Activated naive CD8-positive, alpha-beta T cell treated with anti-CD3 and anti-CD28 coated beads for 36 hours (primary cell): ENCODE measurements at regions not wholly inside any gene's neighbourhood (a gene's known extent, or its start where the extent isn't known, plus 50 kb on each side); places are given as distances from the start of the nearest gene placed in this dataset.

Experiments used
- DNase-seq: peaks from one replicate; pipeline ENCODE4 v3.0.0; 2021
- H3K27ac Mint-ChIP-seq: one replicate; pipeline ENCODE4 v1.8.0; 2022; ENCODE audit warnings: mild to moderate bottlenecking, moderate library complexity, mixed read lengths
- H3K27me3 Mint-ChIP-seq: one replicate; pipeline ENCODE4 v1.8.0; 2022; ENCODE audit warnings: mild to moderate bottlenecking, mixed read lengths
- H3K36me3 Mint-ChIP-seq: one replicate; pipeline ENCODE4 v1.8.0; 2021; ENCODE audit warnings: mild to moderate bottlenecking, mixed read lengths
- H3K4me1 Mint-ChIP-seq: one replicate; pipeline ENCODE4 v1.8.0; 2021; ENCODE audit warnings: mixed read lengths
- H3K4me3 Mint-ChIP-seq: one replicate; pipeline ENCODE4 v1.8.0; 2022; ENCODE audit warnings: mild to moderate bottlenecking, moderate library complexity, mixed read lengths
- H3K9me3 Mint-ChIP-seq: one replicate; pipeline ENCODE4 v1.8.0; 2022; ENCODE audit warnings: mixed read lengths

DNA sequence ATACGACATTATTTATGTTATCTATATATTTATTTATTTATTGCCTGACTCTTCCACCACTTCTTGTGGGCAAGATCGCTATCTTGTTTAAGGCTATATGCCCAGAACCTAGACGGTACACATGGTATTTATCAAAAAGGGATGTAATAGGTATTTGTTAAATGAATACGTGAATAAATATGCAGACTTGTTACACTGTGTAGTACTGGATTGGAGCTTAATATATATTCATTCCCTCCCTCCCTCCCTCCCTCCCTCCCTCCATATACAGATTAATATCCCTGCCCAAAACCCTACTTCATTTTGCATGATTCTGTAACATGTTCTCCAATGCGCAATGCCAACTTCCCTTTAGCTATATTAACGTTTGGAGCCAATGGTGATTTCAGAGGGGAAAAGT, 1273.7 kb upstream of the AUTS2 start:
- Mint-ChIP-seq H3K4me1 (no peaks in the 10 kb centered on the region), H3K36me3 (no peaks in the 10 kb centered on the region), H3K9me3 (peaks cover 6% of the 10 kb centered on the region), H3K4me3 (no peak overlapping the region), H3K27me3 (no peaks in the 10 kb centered on the region), H3K27ac (no peak overlapping the region)
- DNase-seq: no peak

DNA sequence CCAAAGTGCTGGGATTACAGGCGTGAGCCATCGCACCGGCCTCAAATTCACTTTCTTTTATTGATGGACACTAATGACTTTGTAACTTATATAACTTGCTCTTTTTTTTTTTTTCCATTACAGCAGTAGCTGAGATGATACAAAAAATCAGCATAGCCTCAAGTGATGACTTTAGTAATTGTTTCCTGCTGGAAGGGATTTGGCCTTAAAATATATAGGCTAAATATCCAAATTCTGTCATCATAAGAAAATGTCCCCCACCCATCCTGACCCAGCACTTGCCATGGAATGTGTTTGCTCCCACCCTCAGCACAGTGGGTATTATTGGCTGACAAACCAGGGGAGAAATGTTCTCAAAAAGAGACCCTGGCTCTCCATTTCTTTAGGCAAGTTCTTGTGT, 1264.1 kb upstream of the AUTS2 start:
- no peak for DNase-seq
- Mint-ChIP-seq H3K4me1 (no peaks in the 10 kb centered on the region), H3K27ac (no peak overlapping the region), H3K4me3 (no peak overlapping the region), H3K36me3 (no peaks in the 10 kb centered on the region), H3K27me3 (no peaks in the 10 kb centered on the region), H3K9me3 (peaks cover 13% of the 10 kb centered on the region)

DNA sequence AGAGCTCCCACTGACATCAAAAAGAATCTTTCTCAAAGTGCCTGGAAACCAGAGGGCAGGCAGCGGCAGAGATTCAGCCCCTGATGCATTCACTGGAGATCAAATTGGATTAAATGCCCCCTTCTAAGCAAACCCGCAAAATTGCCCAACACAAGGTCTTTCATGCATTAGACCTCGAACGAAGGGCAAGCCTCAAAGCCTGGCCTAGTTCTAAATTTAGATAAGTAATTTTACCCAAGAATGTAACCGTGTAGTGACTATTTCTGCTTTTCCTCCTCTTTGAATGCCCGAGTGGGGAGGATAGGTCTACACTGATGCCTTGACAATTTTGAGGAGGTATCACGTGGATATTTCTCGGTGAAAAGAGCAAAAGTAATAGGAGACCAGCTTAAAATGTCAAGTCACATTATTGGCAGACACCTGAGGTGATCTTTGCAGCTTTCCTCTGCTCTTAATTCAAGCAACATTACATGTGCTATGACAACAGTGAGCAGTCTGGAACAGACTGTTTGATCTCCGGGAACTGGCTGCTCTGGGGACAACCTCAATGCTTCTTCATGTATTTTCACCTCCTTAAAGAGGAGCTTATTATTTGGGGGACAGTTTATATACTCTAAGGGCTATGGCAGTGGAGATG, 1263.5 kb upstream of the AUTS2 start:
- Mint-ChIP-seq H3K27ac (no peak overlapping the region), H3K4me3 (no peak overlapping the region), H3K4me1 (no peaks in the 10 kb centered on the region), H3K27me3 (no peaks in the 10 kb centered on the region), H3K9me3 (peaks cover 12% of the 10 kb centered on the region), H3K36me3 (no peaks in the 10 kb centered on the region)
- DNase-seq: no peak

- peaks cover 11% of the 10 kb centered on the region for H3K9me3 Mint-ChIP-seq
- H3K36me3 Mint-ChIP-seq: no peaks in the 10 kb centered on the region
- no peak overlapping the region for H3K27ac Mint-ChIP-seq
- H3K4me1 Mint-ChIP-seq: no peaks in the 10 kb centered on the region
- H3K27me3 Mint-ChIP-seq: no peaks in the 10 kb centered on the region
- no peak overlapping the region for H3K4me3 Mint-ChIP-seq
- DNase-seq: no peak
These were observed 1261.7 kb upstream of the AUTS2 start for GRCh38 chr7:68336594-68336993.

- H3K36me3 Mint-ChIP-seq: no peaks in the 10 kb centered on the region
- no peak overlapping the region for H3K4me3 Mint-ChIP-seq
- H3K27ac Mint-ChIP-seq: no peak overlapping the region
- no peak for DNase-seq
- peaks cover 9% of the 10 kb centered on the region for H3K9me3 Mint-ChIP-seq
- H3K4me1 Mint-ChIP-seq: no peaks in the 10 kb centered on the region
- H3K27me3 Mint-ChIP-seq: no peaks in the 10 kb centered on the region
These were observed 1249.9 kb upstream of the AUTS2 start for GRCh38 chr7:68348401-68348800.

- Mint-ChIP-seq H3K9me3 (peaks cover 18% of the 10 kb centered on the region), H3K4me1 (no peaks in the 10 kb centered on the region), H3K36me3 (no peaks in the 10 kb centered on the region), H3K27me3 (no peaks in the 10 kb centered on the region), H3K27ac (no peak overlapping the region), H3K4me3 (no peak overlapping the region)
- DNase-seq: no peak
These were observed 1235.3 kb upstream of the AUTS2 start for GRCh38 chr7:68362745-68363518.

GRCh38 chr7:68364886-68365625, 1233.2 kb upstream of the AUTS2 start:
- Mint-ChIP-seq H3K4me3 (no peak overlapping the region), H3K4me1 (no peaks in the 10 kb centered on the region), H3K9me3 (peaks cover 20% of the 10 kb centered on the region)

DNA sequence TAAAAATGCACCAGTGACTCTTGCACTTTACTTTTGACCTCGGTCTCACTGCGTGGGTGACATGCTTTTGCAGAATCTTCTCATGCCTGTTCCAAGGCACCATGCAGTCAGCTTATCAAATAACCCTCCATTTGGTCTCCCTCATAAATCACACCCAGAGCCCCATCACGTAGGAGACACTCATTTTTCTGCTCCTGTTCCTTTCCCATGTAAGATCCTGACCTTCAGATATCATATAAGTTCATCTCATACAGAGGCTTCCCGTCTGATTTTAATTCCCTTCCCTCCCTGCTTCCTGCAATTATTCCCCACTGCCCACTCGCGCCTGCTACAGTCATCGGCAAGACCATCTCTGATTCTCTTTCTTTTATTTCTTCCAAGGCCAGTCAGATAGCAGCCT, 1226.3 kb upstream of the AUTS2 start:
- Mint-ChIP-seq H3K4me1 (no peaks in the 10 kb centered on the region), H3K27me3 (no peaks in the 10 kb centered on the region), H3K36me3 (no peaks in the 10 kb centered on the region), H3K9me3 (peaks cover 19% of the 10 kb centered on the region), H3K4me3 (no peak overlapping the region), H3K27ac (no peak overlapping the region)
- DNase-seq: no peak

More at GRCh38 chr7:68364886-68365625, 1233.2 kb upstream of the AUTS2 start:
- Mint-ChIP-seq H3K27ac (no peak overlapping the region), H3K27me3 (no peaks in the 10 kb centered on the region), H3K36me3 (no peaks in the 10 kb centered on the region)
- DNase-seq: no peak

GRCh38 chr7:68376131-68376661, 1222.1 kb upstream of the AUTS2 start:
- H3K36me3 Mint-ChIP-seq: no peaks in the 10 kb centered on the region
- no peak overlapping the region for H3K4me3 Mint-ChIP-seq
- peaks cover 15% of the 10 kb centered on the region for H3K9me3 Mint-ChIP-seq
- H3K4me1 Mint-ChIP-seq: no peaks in the 10 kb centered on the region
- DNase-seq: no peak
- H3K27me3 Mint-ChIP-seq: no peaks in the 10 kb centered on the region
- no peak overlapping the region for H3K27ac Mint-ChIP-seq

GRCh38 chr7:68381731-68382130, 1216.5 kb upstream of the AUTS2 start:
- Mint-ChIP-seq H3K4me3 (no peak overlapping the region), H3K27me3 (no peaks in the 10 kb centered on the region), H3K36me3 (no peaks in the 10 kb centered on the region)

DNA sequence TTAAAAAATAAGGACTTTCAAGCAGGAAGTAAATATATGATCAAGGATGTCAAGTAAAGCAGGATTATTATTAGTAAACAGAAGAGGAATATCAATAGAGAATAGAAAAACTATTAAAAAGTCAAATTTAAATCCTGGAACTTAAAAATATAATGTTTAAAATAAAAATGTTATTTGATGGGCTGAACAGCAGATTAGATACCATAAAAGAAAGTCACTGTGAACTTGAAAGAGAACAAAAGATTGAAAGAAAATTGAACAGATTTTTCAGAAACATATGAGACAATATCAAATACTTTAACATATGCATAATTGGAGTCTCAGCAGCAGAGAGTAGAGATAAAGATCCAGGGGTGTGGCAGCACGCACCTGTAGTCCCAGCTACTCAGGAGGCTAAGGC, 1213.7 kb upstream of the AUTS2 start:
- peaks cover 28% of the 10 kb centered on the region for H3K9me3 Mint-ChIP-seq
- H3K27me3 Mint-ChIP-seq: no peaks in the 10 kb centered on the region
- H3K27ac Mint-ChIP-seq: no peak overlapping the region
- no peak overlapping the region for H3K4me3 Mint-ChIP-seq
- DNase-seq: no peak
- H3K36me3 Mint-ChIP-seq: no peaks in the 10 kb centered on the region
- no peaks in the 10 kb centered on the region for H3K4me1 Mint-ChIP-seq

More at GRCh38 chr7:68381731-68382130, 1216.5 kb upstream of the AUTS2 start:
- peaks cover 26% of the 10 kb centered on the region for H3K9me3 Mint-ChIP-seq
- H3K27ac Mint-ChIP-seq: no peak overlapping the region
- no peaks in the 10 kb centered on the region for H3K4me1 Mint-ChIP-seq
- DNase-seq: no peak

DNA sequence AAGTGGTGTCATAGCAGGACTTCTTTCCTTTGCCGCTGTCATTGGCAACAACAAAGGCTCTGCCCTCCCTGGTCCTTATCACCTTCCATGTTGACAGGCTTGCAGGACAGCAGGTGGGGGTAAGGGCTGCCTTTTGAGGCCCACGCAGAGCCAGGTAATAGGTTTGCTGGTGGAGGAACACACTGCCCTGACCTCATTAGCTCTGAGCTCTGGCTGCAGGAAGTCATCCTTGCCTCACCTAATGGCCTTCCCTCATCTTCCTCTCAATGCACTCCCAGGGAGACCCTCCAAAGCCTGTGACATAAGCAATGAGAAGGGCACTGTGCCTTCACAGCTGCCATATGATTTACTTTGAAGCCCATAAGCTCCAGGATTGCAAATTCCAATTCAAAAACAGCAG, 1205.2 kb upstream of the AUTS2 start:
- H3K4me3 Mint-ChIP-seq: no peak overlapping the region

GRCh38 chr7:68394131-68394530, 1204.1 kb upstream of the AUTS2 start:
- peaks cover 10% of the 10 kb centered on the region for H3K9me3 Mint-ChIP-seq
- H3K27ac Mint-ChIP-seq: no peak overlapping the region
- no peak for DNase-seq
- no peaks in the 10 kb centered on the region for H3K36me3 Mint-ChIP-seq
- H3K4me1 Mint-ChIP-seq: no peaks in the 10 kb centered on the region
- H3K4me3 Mint-ChIP-seq: no peak overlapping the region
- no peaks in the 10 kb centered on the region for H3K27me3 Mint-ChIP-seq

More for the DNA sequence above, 1205.2 kb upstream of the AUTS2 start:
- no peaks in the 10 kb centered on the region for H3K4me1 Mint-ChIP-seq
- H3K27me3 Mint-ChIP-seq: no peaks in the 10 kb centered on the region
- no peak overlapping the region for H3K27ac Mint-ChIP-seq
- H3K9me3 Mint-ChIP-seq: peaks cover 11% of the 10 kb centered on the region
- no peaks in the 10 kb centered on the region for H3K36me3 Mint-ChIP-seq
- no peak for DNase-seq

DNA sequence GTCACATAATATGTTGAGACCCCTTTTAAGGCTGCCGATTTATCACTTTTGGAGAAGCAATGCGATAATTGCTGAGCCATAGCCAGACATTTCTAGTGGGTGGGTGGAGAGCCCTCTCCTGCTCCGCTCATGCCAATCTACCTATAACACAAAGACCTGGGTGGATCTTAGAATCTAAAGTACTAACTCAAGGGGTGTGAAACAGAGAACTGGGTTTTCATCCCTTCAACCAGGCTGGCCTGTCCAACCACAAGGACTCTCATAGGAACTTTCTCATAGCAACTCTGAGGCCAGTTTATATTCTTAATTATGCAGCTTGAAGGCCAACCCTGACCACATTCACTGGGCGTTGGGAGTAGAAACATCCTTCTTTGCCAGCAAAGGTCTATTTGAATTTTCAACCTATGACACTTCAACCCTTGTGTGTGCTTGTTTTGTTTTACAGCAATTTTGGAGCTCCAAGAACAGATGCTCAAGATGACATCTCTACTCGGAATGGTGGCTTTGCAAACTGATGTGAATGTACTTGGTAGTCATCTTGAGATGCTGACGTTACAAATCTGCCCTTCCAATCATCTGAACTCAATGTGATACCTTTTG, 1198.2 kb upstream of the AUTS2 start:
- H3K36me3 Mint-ChIP-seq: no peaks in the 10 kb centered on the region
- H3K9me3 Mint-ChIP-seq: peaks cover 4% of the 10 kb centered on the region
- H3K4me3 Mint-ChIP-seq: no peak overlapping the region
- H3K27ac Mint-ChIP-seq: no peak overlapping the region
- DNase-seq: no peak
- H3K4me1 Mint-ChIP-seq: no peaks in the 10 kb centered on the region
- no peaks in the 10 kb centered on the region for H3K27me3 Mint-ChIP-seq

DNA sequence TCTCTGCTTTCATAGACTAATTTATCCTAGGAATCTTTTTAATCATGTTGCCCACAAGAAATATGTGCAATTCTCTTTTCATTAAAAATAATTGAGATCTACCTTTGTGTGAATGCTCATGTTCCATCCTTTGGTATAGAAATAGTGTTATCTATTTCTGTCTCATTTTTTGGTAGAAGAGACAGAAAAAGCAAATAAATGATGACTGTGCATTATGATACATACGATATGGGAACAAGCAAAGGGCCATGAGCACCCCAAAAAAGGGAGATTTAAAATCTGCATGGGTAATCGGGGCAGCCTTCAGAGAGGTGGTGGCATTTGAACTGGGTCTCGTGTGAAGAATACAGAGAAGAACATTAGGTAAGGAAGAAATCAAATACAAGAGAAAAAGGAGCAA, 1197.5 kb upstream of the AUTS2 start:
- DNase-seq: no peak
- no peak overlapping the region for H3K27ac Mint-ChIP-seq
- H3K4me3 Mint-ChIP-seq: no peak overlapping the region
- no peaks in the 10 kb centered on the region for H3K4me1 Mint-ChIP-seq
- H3K36me3 Mint-ChIP-seq: no peaks in the 10 kb centered on the region
- no peaks in the 10 kb centered on the region for H3K27me3 Mint-ChIP-seq
- H3K9me3 Mint-ChIP-seq: peaks cover 5% of the 10 kb centered on the region
